ENCODE measurements at regions not wholly inside any gene's neighbourhood (a gene's known extent, or its start where the extent isn't known, plus 50 kb on each side); places are given as distances from the start of the nearest gene placed in this dataset.

GRCh38 chr4:162364651-162365050 lies 200.9 kb upstream of the FSTL5 start:
- TF ChIP-seq, protein P1, sequence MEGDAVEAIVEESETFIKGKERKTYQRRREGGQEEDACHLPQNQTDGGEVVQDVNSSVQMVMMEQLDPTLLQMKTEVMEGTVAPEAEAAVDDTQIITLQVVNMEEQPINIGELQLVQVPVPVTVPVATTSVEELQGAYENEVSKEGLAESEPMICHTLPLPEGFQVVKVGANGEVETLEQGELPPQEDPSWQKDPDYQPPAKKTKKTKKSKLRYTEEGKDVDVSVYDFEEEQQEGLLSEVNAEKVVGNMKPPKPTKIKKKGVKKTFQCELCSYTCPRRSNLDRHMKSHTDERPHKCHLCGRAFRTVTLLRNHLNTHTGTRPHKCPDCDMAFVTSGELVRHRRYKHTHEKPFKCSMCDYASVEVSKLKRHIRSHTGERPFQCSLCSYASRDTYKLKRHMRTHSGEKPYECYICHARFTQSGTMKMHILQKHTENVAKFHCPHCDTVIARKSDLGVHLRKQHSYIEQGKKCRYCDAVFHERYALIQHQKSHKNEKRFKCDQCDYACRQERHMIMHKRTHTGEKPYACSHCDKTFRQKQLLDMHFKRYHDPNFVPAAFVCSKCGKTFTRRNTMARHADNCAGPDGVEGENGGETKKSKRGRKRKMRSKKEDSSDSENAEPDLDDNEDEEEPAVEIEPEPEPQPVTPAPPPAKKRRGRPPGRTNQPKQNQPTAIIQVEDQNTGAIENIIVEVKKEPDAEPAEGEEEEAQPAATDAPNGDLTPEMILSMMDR (conservative IDR thresholded peaks at IDR 0.05; ENCODE audit: control insufficient read depth, insufficient read depth, low read depth, low read length) = no peak
- no peak overlapping the region for H3K4me3 ChIP-seq (ENCODE audit: control insufficient read depth, low read depth, low read length)
- DNase-seq (ENCODE audit: low read depth) = no peak

DNA sequence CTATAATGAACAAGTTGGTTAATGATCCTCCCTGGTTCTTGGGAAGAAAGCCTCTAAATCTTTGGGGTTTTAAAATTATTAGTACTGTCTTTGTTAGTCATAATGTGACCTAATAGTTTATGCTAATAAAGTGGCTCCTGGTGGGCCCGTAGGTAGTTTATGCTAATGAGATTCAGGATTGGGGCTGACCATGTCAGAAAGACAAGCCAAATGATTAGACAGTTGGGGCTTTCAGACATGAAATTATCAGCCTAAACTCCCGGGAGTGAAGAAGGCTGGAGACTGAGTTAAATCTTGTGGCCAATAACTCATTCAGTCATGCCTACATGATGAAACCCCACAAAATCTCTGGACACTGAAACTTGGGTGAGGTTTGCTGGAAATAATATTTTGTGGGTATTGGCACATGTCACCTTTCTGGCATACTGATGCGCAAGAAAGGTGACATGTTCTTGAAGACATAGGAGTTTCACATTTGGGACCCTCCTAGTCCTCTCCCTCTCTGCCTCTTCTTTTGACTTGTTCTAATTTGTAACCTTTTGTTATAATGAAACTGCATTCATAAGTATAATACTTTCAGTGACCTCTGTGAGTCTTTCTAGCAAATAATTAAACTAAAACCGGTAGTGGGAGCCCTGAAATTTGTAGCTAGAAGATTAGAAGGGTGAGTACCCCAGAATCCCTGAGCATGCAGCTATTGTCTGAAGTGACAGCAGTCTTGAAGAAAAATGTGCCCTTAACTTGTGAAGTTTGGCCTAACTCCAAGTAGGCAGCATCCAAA lies 196.8 kb upstream of the FSTL5 start:
- no peak for DNase-seq (ENCODE audit: low read depth)
- TF ChIP-seq, protein P1 (conservative IDR thresholded peaks at IDR 0.05; ENCODE audit: control insufficient read depth, insufficient read depth, low read depth, low read length) = no peak
- H3K4me3 ChIP-seq (ENCODE audit: control insufficient read depth, low read depth, low read length) = no peak overlapping the region

GRCh38 chr4:162356181-162356580 lies 192.4 kb upstream of the FSTL5 start:
- DNase-seq (ENCODE audit: low read depth) = no peak
- TF ChIP-seq, protein P1 (conservative IDR thresholded peaks at IDR 0.05; ENCODE audit: control insufficient read depth, insufficient read depth, low read depth, low read length) = no peak
- no peak overlapping the region for H3K4me3 ChIP-seq (ENCODE audit: control insufficient read depth, low read depth, low read length)

DNA sequence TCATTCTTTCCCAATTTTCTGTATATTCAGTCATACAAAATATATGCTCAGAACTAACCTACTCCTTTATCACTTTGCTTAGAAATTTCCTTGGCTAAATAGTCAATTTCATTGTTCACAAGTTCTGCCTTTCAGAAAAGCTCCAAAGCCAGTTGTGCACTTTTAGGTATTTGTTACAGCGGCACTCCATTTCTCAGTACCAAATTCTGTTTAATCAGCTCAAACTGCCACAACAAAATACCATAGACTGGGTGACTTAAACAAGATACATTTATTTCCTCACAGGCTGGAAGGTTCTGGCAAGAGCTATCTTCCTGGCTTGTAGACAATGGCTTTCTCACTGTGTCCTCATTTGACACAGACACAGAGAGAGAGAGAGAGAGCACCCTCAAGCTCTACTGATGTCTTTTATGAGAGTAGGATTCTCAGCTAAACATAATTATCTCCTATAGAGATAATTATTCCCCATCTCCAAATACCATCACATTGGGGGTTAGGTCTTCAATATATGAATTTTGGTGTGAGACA lies 188.8 kb upstream of the FSTL5 start:
- DNase-seq (ENCODE audit: low read depth) = no peak
- H3K4me3 ChIP-seq (ENCODE audit: control insufficient read depth, low read depth, low read length) = no peak overlapping the region
- TF ChIP-seq, protein P1 (conservative IDR thresholded peaks at IDR 0.05; ENCODE audit: control insufficient read depth, insufficient read depth, low read depth, low read length) = no peak

- TF ChIP-seq, protein P1 (conservative IDR thresholded peaks at IDR 0.05; ENCODE audit: control insufficient read depth, insufficient read depth, low read depth, low read length) = no peak
- H3K4me3 ChIP-seq (ENCODE audit: control insufficient read depth, low read depth, low read length) = no peak overlapping the region
- DNase-seq (ENCODE audit: low read depth) = no peak
Measured at GRCh38 chr4:162350331-162350730, 186.5 kb upstream of the FSTL5 start.

- DNase-seq (ENCODE audit: low read depth) = no peak
- H3K4me3 ChIP-seq (ENCODE audit: control insufficient read depth, low read depth, low read length) = no peak overlapping the region
- TF ChIP-seq, protein P1 (conservative IDR thresholded peaks at IDR 0.05; ENCODE audit: control insufficient read depth, insufficient read depth, low read depth, low read length) = no peak
Measured at GRCh38 chr4:162349395-162349794, 185.6 kb upstream of the FSTL5 start.
